NB4 (cell line): ENCODE measurements at regions not wholly inside any gene's neighbourhood (a gene's known extent, or its start where the extent isn't known, plus 50 kb on each side); places are given as distances from the start of the nearest gene placed in this dataset.

Experiments
- DNase-seq: peaks from one replicate; pipeline ENCODE4 v3.0.0; 2010; ENCODE audit warnings: low read depth
- H3K4me3 ChIP-seq: one replicate; pipeline ENCODE4 v1.5.1; 2011; ENCODE audit warnings: mild to moderate bottlenecking, low read depth, low read length, moderate library complexity
- MYC ChIP-seq: IDR thresholded peaks from 2 replicates; pipeline ENCODE4 v1.6.1; 2011; ENCODE audit warnings: low read depth, low read length
- POLR2A ChIP-seq: IDR thresholded peaks from 2 replicates; pipeline ENCODE4 v1.6.1; 2011; ENCODE audit warnings: mild to moderate bottlenecking; ENCODE audit not compliant: insufficient read length; ENCODE audit errors: extremely low read depth
- TF ChIP-seq, protein P1 (sequence below): IDR thresholded peaks from 2 replicates; pipeline ENCODE4 v1.6.1; 2011; ENCODE audit warnings: low read depth, low read length
- TF ChIP-seq, protein P2 (sequence below): IDR thresholded peaks from one replicate; pipeline ENCODE4 v1.5.1; 2012; ENCODE audit warnings: low read depth, low read length

DNA sequence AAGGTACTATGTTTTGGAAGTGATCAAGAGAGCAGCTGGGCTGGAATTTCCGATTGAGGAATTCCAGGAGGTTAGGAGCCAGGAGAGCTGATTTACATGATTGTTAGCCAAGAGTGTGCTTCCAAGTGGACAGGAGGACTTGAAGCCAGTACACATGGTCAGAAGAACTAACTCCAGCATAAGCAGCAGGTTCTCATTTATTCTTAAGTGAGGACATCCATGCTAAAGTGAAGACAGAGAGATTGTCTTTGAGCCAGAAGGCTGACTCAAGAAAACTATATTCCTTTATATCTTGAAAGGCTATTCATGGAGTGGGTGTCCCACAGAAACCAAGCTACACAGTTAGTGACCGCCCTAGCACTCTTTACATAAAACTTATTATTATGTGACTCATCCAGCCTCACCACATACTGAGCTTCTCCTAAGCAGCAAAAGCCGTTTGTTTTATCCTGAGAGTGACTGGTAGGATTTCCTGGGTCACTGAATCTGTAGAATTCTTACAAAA lies 56.7 kb upstream of the SEMA3A start:
- H3K4me3 ChIP-seq: no peak overlapping the region
- no peak for DNase-seq

DNA sequence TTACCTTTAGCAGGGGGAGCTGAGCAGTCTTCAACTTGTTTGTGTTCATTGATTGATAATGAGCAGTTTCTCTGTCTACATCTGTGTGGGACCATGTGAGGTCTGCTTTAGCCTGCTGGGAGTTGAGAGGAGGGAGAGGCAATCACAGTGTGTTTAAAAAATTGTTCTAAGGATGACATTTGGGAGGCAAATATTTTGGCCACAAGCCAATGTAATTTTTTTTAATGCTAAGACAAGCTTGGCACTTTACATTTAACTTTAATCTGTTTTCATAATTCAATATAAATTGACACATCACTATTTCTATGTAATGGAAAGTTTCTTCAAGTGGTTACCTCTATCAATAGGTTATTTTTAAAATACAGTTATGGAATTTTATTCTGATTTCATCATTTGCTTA lies 55.9 kb upstream of the SEMA3A start:
- H3K4me3 ChIP-seq: no peak overlapping the region
- TF ChIP-seq, protein P1, sequence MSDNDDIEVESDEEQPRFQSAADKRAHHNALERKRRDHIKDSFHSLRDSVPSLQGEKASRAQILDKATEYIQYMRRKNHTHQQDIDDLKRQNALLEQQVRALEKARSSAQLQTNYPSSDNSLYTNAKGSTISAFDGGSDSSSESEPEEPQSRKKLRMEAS: no peak
- TF ChIP-seq MYC (no peak), POLR2A (no peak)
- DNase-seq: no peak

More for the DNA sequence above, 56.7 kb upstream of the SEMA3A start:
- no peak for TF ChIP-seq POLR2A
- TF ChIP-seq, protein P2, sequence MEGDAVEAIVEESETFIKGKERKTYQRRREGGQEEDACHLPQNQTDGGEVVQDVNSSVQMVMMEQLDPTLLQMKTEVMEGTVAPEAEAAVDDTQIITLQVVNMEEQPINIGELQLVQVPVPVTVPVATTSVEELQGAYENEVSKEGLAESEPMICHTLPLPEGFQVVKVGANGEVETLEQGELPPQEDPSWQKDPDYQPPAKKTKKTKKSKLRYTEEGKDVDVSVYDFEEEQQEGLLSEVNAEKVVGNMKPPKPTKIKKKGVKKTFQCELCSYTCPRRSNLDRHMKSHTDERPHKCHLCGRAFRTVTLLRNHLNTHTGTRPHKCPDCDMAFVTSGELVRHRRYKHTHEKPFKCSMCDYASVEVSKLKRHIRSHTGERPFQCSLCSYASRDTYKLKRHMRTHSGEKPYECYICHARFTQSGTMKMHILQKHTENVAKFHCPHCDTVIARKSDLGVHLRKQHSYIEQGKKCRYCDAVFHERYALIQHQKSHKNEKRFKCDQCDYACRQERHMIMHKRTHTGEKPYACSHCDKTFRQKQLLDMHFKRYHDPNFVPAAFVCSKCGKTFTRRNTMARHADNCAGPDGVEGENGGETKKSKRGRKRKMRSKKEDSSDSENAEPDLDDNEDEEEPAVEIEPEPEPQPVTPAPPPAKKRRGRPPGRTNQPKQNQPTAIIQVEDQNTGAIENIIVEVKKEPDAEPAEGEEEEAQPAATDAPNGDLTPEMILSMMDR: no peak
- no peak for TF ChIP-seq MYC

DNA sequence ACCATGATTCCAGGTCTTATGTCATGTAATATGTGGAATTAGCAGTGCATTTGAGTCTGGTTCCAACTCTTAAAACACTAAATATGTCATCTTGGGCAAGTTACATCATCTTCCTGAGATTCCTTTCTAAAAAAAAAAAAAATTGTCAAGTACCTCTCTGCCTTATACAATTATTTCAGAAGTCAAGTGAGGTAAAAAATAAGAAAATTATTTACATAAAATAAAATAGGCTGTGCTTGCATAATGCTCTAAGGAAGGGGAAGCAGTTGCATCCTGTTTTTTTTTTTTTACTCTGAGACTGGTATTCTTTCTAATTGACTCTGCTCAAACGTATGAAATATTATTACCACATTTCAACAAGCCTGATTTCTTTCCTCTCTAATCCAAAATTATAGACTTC lies 55.1 kb upstream of the SEMA3A start:
- DNase-seq: no peak
- TF ChIP-seq MYC (no peak), POLR2A (no peak)
- TF ChIP-seq, protein P1: no peak
- TF ChIP-seq, protein P2: no peak

DNA sequence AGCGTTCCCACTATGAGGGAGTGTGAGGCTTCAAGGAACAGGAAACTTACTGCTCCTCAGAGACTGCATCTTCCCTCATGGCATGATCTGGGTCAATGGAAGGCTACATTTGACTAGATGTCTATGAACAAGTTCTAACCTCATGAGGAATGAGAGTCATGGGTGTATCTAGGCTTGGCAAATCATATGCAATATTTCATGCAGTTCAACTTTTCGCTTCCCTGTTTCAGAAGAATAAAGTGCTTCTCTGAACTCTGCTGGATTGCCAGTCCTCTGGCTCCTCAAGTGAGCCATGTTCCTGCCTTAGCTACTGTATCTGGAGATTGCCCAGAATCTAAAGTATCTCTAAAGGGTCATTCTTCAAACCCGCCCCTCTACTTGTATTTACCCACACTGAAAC lies 54.3 kb upstream of the SEMA3A start:
- no peak for DNase-seq
- H3K4me3 ChIP-seq: no peak overlapping the region
- TF ChIP-seq, protein P2: no peak
- TF ChIP-seq, protein P1: no peak
- no peak for TF ChIP-seq POLR2A
- no peak for TF ChIP-seq MYC

More for the DNA sequence above, 55.1 kb upstream of the SEMA3A start:
- H3K4me3 ChIP-seq: no peak overlapping the region

DNA sequence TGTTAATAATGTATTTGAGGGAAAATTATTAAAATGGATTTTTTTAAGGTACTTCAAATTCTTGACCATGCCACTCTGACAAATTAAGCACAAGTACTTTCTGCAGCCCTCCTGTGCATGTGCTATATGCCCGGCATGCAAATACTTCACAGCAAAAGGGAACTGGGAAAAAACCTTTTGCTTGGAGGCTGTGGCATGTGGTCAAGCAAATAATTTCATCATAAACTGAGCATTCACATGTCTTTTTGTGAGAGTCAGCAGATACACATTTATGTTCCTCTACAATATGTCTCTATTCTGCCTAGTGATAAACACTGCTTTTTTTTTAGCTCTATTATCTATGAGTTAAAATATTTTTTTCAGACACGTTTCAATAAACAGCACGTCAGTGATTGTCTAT lies 53.7 kb upstream of the SEMA3A start:
- TF ChIP-seq, protein P2: no peak
- no peak for TF ChIP-seq POLR2A
- TF ChIP-seq, protein P1: peak; percentile 94
- TF ChIP-seq MYC: peak; percentile 94
- no peak overlapping the region for H3K4me3 ChIP-seq
- peak; percentile 25 for DNase-seq

DNA sequence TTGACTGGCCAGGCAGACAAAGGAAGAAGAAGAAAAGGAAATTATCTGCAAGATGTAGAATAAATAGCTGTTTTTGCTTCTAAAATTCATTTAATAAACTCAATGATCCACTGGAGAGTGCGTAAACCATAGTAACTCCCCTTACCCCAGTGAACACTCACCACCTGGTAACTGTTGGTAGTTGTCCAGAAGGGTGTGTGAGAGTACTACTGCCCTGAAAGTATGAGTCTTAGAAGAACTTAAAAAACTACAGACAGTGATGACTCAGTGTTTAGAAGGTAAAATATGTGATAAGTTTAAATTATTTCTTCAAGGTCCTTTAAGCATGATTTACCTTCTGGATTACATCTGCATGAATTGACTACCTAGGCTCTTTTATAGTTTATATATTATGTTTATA lies 53.0 kb upstream of the SEMA3A start:
- H3K4me3 ChIP-seq: no peak overlapping the region
- TF ChIP-seq, protein P2: no peak
- TF ChIP-seq, protein P1: no peak
- TF ChIP-seq MYC (no peak), POLR2A (no peak)
- DNase-seq: no peak
